GOT3 (cell line): ENCODE measurements at regions not wholly inside any gene's neighbourhood (a gene's known extent, or its start where the extent isn't known, plus 50 kb on each side); places are given as distances from the start of the nearest gene placed in this dataset.

Source experiments
- DNase-seq: peaks from one replicate; lab custom pipeline; 2025; ENCODE audit warnings: mixed read lengths; lab: John Stamatoyannopoulos, UW

DNA sequence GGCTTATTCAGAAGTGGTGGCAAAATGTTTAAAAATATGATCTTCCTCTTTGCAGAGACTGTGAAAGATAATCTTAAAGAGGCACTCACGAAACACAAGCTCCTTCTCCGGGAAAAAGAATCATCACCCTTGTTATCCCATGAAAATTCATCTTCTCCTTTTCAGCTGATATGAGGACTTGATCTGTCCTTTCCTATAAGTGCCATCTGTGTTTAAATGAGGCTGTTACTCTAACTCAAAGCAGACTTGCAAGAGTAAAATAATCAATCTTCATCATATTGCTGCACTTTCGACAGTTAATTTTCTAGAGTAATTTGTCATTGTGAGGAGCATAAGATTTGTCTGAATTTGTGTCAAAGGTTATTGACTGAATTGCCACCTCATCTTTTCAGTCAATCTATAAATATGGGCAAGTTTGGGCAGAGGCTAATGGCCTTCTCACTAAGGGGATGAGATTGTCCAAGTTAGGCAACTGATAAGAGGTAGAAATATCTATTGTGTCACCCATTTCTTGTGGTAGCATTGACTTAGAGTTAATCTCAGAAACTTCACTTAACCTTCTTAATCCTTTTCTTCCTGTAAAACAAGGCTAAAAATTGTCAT lies 452.9 kb downstream of the GRXCR1 start:
- no peak for DNase-seq

DNA sequence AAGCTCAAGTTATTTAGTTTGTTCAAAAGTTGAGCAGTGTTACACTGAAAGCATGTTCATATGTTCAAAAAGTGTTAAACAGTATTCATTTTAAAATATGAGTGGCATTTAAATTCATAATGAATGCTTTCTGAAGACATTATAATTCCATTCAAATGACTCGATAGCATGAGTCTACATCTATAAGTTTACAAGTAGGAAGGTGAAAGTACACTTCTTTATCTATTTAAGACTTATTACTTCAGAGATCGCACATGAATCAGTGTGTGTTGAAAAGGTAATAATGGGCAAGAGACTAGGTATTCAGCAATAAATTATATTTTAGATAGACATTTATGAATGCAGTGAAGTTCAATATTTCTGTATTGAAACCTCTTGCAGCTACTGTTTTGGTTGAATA lies 456.1 kb downstream of the GRXCR1 start:
- DNase-seq, result no peak

DNA sequence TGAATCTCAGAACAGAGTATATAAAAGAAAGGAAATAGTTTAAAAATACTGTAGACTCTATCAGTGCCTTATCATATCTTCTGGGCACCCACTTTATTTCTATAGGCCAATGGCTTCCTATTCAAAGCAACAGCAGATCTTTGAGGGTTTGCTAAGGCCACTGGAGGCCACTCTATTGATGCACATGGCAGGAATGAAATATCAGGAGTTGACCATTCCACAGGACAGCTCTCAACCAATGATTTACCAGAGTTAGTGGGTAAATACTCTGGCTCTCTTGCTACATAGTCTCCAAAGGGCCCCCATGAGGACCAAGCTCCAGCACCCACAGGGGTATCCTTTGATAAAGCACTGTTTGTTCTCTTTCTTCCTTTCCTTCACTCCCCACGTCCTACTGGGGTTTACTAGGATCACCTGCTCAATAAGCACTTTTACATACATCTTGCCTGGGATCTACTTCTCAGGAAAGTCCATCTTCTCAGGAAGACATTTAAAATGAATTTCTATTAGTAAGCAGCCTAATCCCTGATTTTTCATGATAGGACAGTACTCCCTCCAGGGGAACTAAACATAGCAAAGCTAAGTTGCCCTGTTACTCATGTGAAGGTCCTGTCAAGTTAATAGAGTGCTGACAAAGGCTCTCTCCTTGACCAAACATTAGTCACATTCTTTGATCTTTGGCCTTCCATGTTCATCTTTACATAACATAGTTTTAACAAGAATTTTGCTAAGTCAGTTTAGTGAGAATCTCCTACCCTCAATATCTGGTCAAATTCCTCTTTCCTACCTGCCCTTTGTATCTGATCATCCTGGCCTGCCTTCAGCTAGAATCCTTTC lies 459.7 kb downstream of the GRXCR1 start:
- DNase-seq, result no peak

DNA sequence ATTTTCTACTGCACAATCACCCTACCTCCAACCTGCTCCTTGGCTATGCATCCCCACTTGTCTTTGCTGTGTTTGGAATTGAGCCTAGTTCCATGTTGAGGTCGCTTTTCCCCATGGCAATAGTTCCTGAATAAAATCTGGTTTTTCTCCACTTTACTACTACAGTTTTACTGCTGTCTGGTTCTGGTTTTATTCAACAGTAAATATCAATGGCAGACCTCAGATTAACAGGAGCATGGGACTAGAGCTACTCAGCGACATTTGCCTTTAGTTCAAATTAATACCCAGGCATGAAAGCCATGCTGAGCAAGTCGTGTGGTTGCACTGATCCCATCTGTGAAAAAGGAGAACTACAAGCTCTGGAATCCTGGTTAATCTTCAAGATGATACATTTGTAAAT lies 460.3 kb downstream of the GRXCR1 start:
- no peak for DNase-seq

DNA sequence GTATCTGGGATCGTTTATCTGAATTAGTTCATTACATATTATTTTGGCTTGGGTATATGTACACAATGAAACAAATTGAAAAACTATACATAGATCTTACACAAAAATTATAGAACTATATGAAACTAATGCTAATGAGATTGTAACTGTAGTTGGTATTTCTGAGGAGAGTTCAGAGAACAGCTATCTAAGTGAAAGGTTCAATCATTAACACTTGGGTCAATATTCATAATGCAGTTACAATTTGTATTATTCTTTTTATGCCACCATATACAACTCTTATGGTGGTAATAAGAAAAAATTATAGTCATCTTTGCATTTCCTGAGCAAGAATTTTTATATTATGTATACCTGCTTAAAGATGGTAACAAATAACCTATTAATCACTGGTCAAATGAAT lies 461.0 kb downstream of the GRXCR1 start:
- no peak for DNase-seq

DNA sequence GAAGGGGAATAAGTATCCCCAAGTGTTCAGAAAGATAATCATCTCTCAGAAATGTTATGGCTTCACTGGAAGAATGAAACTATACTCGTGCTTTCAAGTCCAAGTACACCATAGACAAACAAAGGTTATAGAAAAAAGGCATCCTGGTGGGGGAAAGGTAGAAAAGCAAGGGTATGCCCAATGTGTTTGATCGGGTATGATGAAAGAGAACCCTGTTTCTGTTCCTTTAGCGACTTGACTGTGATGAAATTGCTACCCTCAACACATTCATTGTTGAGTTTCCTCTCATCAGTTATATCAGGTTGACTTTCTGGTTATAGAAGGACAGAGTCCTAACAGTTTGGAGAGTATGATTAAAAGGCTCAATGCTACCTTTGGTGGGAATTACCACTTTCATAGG lies 464.3 kb downstream of the GRXCR1 start:
- DNase-seq, result no peak

DNA sequence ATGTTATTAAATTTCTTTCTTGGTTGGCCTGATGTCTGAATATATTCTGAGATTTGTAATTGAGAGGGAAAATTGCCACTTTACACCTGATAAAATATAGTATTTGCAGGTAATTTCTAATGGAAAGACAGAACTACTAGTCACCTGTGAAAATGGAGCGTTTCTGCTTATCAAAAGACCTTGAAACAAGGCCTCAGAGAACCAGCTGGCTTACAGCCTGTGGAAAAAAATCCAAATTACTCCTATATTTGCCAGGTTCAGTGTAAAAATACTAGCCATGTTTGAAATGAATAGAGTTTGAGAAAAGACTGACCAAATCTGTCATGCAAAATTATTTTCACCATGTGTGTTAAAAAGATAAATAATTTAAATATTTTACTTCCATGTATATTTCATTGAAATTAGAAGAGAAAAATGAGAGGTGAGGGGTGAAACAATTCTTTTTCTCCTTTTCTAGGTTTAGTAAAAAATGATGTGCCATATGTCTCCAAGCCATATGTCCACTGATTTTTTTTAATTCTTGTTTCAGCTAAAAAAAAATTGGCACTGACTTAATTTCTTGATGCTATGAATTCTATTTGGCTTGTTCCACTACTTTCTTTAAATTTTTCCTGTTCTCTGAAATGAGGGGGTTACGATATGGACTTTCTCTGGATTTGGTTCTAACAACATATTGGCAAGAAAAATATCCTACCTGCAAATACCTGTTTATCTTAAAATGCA lies 464.9 kb downstream of the GRXCR1 start:
- DNase-seq, result no peak

DNA sequence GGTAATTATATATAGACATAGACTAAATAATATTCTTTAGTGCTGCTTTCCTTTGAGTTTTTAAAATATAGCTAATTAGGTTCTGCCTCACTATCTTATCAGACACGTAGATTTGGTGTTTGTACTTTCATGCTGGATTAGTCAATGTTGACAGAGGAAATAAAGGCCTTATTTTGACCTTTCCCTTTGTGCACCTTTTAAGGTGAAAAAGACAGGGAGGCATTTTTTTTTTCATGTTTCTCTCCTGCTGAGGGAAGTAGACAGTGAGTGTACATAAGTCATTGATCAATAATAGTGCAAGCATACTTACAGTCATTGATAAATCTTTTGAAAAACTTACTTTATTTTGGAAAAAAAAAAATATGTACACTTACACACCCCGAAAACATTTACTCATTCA lies 467.8 kb downstream of the GRXCR1 start:
- no peak for DNase-seq

DNA sequence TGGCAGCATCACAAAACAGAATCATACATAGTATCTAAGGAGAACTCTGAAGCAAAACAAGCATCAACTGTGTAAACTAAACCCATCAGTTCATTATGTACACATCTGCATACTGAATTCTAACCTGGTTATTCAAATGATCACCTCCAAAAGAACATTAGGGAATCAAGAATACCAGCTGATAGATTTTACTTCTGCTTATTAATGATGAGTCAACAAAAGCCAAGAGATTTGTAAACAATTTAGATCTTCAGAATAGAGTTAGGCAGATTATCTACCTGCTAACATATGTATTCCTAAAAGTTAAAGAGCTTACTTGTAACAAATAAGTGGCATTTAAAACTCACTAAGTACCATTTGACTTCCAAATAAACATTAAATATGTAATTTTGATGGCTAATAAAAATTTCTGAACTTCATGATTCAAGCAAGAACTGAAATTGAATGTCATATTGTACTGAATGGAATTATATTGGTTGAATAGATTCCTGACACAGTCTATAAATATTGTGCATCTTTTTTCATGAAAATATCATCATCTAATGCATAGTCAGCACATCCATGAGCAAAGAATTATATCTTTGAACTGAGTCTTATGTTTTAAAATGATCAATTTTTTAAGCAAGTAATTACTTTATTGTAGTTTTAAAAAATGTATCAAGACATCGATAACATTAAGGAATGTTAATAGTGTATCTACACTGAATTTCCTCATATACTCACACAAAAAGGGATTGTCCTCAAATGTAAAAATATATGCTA lies 470.5 kb downstream of the GRXCR1 start:
- no peak for DNase-seq

DNA sequence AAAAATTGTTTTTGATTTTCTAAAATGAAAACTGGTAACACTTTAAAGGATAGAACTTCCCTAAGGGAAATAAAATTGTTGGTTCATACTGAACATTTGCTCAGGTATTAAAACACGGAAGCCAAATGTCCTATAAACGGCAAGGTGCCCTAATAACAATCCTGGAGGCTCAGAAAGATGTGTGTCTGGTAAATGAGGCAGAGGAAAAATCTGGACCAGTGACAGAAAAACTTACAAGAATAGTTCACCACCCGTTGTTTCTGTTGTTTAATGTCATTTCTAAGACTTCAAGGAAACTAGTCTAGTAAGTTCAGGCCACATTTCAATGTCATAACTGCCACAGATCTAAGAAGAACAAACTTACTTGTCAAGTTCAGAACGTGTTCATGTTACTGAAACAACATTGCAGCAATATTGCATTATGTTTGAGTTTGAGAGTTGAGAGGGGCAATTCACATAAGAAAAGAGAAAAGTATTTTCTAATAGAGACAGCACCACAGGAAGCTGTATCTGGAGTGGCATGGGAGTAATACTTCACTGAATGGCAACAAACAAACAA lies 476.6 kb downstream of the GRXCR1 start:
- no peak for DNase-seq

DNA sequence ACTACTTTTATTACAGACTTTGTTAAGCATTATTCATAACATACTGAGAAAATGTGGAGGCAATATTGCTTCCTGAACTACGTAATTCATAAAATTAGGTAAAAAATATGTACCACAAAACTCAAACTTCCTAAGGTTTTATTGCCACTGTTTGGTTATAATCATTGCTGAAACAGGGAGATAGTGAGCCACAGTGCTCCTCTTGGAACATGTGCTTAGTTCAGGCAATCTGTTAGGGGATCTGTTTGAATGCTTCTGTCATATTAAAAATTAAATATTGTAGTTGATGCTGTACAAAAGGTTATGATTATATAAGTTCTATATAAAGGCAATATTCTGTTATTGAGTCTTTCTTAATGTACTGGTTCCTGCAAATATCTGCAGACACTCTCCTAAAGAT lies 480.7 kb downstream of the GRXCR1 start:
- no peak for DNase-seq

DNA sequence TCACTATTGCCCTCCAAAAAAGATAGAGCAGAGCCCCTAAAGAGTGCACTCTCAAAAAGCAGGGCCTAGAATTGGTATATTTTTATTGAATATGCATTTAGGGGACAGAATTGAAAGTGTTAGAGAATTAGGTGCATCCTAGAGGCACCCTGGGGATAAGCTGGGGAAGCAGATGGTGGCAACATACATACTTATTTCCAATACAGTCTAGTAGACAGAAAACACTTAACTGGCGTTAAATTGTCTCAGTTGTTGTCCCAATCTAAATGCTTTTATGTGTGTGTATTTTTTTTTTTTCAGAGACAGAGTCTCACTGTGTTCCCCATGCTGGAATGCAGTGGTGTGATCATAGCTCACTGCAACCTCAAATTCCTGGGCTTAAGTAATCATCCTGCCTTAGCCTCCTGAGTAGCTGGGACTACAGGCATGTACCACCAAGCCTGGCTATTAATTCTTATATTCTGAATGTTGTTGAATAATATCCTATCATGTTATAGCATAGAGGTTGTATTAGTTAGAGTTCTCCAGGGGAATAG lies 481.8 kb downstream of the GRXCR1 start:
- no peak for DNase-seq

DNA sequence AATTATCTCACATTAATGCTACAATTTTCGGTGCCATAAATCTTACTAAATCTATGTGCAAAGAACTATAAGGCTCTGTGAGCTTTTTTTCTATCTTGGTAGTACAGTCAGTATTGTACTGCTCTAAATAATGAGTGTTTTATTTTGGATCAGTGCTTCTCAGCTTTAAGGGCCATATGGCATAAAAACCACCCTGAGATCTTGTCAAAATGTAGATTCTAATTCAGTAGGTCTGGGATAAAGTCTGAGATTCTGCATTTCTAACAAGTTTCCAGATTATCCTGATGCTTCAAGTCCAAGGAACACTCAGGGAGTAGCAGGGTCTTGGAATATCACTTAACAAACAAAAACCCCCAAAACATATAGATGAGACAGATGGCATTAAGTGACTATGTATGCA lies 486.5 kb downstream of the GRXCR1 start:
- no peak for DNase-seq

DNA sequence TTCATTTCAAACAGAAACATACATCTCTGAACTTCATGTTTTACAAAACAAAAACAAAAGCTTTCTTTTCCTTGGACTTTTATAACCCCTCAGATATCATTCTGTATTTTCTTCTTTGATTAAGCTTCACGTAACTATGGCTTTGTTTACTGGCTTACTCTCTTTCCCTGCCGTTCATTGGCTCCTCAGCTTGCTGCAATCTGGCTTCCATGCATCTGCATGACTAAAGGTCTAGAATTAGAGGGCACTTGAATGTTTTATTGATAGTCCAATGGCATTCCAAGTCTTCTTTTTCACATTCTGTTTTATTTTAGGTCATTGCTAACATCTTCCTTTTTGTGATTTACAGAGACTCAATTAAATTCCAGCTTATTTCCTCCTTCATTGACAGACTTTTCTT lies 487.6 kb downstream of the GRXCR1 start:
- no peak for DNase-seq

DNA sequence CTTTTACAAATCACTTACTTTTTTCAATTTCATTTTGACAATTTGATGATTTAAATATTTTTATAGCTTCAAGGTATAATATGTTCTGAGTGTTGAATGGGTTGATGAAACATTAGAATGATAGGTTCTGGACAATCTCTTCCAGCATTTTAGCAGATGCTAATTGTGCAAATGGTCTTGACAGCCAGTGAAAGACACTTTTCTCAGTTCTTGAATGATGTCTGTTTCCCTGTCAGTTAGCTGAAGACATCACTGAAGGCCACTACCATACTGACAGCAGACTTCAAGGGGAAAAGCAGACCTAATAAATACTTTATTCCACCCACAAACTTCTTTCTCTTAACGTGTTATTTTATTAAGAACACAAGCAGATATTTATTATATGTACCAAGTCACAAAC lies 498.6 kb downstream of the GRXCR1 start:
- no peak for DNase-seq

DNA sequence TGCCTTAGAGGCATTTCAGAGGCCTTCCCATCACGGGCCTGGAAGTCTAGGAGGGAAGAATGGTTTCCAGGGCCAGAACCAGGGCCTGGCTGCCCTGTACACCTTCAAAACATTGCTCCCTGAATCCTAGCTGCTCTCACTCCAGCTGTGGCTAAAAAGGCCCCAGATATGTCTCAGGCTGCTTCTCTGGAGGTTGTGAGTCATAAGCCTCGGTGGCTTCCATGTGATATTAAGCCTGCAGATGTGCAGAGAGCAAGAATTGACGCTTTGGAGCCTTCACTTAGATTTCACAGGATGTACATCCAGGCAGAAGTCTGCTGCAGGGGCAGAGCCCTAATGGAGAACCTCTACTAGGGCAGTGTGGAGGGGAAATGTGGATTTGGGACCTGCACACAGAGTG lies 502.5 kb downstream of the GRXCR1 start:
- no peak for DNase-seq

DNA sequence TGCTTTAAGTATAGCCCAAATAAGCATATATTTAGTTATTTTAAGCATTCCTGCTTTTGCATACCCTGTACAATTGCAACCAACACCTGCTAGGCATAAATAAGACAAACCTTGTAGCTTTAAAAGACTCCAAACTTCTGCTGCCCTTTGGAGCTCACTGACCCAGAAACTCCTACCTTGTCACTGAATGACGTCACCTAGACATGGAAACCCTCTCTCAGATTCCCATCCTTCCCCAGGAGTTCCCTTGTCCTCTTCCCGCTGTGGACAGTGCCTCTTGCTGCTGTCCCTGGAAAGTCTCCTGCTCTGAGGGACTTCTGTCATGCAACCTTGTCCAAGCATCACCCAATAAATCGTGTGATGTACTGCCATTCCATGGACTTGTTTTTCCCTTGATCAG lies 507.2 kb downstream of the GRXCR1 start:
- DNase-seq, result no peak

DNA sequence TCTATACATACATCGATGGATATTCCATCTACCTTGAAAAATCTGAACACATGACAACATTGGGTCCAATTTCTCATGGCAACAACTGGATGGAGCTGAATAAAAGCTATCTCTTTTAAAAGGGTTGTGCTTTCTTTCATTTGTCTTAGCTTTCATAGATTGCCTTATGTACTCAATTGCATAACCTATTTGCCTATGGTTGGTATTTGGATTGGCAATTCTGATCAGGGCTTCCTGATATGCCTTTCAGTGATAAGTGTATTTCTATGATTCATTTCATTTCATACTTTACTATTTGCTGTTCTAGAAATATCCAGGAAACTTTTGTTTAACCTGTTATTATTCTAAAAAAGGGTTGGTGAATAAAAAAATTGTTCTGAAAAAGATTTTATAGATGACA lies 509.9 kb downstream of the GRXCR1 start:
- no peak for DNase-seq

DNA sequence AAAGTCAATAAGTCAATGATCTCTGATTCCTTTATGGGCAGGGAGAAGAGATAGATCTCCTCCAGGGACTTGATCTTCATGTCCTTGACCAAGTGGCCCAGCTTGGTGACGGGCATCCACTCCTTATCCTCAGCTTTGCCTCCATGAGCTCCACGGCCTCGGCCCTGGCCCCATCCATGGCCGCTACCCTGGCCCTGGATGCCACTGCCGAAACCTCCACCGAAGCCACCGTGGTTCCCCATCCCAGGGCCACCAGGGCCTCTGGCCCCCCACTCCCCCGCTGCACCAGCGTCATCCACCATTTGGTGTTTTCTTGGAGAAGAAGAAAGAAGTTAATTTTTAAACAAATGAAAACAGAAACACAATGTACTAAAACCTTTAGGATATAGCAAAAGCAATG lies 518.1 kb downstream of the GRXCR1 start:
- DNase-seq, result no peak

DNA sequence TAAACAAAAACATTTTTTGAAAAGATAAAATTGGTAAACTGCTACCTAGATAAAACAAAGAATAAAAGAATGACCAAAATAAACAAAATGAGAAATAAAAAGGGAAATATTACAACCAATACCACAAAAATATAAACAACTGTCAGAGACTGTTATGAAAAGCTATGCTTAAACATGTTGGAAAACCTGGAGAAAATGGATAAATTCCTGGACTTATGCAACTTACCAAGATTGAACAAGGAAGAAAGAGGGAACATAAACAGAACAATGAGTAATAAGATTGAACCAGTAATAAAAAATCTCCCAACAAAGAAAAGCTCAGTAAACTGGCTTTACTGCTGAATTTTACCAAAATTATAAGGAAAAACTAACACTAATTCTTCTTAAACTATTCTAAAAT lies 518.7 kb downstream of the GRXCR1 start:
- no peak for DNase-seq

DNA sequence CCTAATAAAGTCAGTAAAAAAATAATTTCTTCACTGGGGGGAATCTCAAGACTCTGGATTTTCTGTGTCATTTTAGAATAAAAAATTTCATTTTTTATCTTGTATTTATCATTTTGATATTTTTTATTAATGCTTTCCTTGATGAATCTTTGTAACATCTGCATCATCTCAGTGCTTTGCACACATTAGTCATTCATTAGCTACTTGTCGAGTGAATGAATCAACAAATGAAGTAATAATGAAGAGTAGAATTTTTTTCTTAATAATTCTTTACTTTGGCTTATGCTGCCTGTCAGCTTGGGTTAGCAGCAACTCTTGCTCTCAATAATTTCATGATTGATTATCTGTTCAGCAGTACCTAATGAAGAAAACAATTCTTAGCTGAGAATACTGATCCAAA lies 530.8 kb downstream of the GRXCR1 start:
- DNase-seq, result no peak

DNA sequence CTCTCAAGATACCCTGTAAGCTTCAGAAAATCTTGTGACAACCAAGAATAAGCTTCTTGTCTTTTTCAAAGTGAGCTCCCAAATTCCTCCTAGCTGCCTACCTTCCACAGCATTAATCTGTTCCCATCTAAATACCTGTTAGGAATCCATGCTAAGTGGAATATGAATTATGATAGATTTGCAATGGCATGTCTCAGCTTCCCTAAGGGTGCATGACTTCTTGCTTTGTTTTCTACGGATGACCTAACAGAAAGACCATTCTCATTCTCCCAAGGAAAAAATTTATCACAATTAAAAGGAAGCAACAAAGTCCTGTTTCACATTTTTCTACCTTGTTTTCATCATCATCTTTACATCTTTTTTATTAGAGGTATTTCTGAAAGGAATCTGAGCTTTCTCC lies 532.7 kb downstream of the GRXCR1 start:
- DNase-seq, result no peak
